HUES48 (cell line): ENCODE measurements at regions not wholly inside any gene's neighbourhood (a gene's known extent, or its start where the extent isn't known, plus 50 kb on each side); places are given as distances from the start of the nearest gene placed in this dataset.

Experiments used
- H3K27ac ChIP-seq: one replicate; pipeline ENCODE4 v1.7.0; 2013; ENCODE audit warnings: low read depth, low read length, inconsistent platforms
- H3K27me3 ChIP-seq: 2 replicates; pipeline ENCODE4 v1.6.1; 2013; ENCODE audit warnings: mild to moderate bottlenecking, low read length; ENCODE audit not compliant: control insufficient read depth, insufficient read depth
- H3K36me3 ChIP-seq: 2 replicates; pipeline ENCODE4 v1.6.1; 2013; ENCODE audit warnings: low read length; ENCODE audit not compliant: control insufficient read depth, insufficient read depth
- H3K4me1 ChIP-seq: 2 replicates; pipeline ENCODE4 v1.6.1; 2013; ENCODE audit warnings: mild to moderate bottlenecking, low read length; ENCODE audit not compliant: control insufficient read depth, insufficient read depth
- H3K4me3 ChIP-seq: 2 replicates; pipeline ENCODE4 v1.5.1; 2013; ENCODE audit warnings: mild to moderate bottlenecking, low read depth, low read length
- H3K9ac ChIP-seq: 2 replicates; pipeline ENCODE4 v1.6.1; 2013; ENCODE audit warnings: mild to moderate bottlenecking, low read depth, low read length, moderate library complexity
- H3K9me3 ChIP-seq: 2 replicates; pipeline ENCODE4 v1.6.1; 2013; ENCODE audit warnings: low read length; ENCODE audit not compliant: control insufficient read depth, insufficient read depth

DNA sequence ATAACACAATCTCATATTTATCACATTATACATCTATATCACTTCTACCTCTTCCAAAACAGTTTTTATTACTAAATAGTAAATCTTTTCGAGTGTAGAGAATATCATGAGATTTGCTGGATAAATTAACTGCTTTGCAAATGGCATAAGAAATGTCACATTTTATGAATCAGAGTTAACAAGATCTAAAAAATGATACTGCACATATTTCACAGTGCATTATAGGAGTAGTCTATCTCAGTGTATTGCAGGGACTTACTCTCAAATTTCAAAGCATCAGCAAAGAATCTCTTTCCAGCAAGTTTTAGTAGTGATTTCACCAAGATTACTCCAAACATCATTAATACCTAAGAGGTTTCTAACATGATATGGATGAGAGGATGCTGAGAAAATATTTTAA is 687.1 kb upstream of the SLITRK1 start:
- no peak overlapping the region for H3K9ac ChIP-seq
- no peaks in the 10 kb centered on the region for H3K27me3 ChIP-seq
- H3K27ac ChIP-seq = no peak overlapping the region
- H3K9me3 ChIP-seq = no peaks in the 10 kb centered on the region
- no peaks in the 10 kb centered on the region for H3K36me3 ChIP-seq
- H3K4me3 ChIP-seq = no peak overlapping the region
- H3K4me1 ChIP-seq = no peaks in the 10 kb centered on the region

DNA sequence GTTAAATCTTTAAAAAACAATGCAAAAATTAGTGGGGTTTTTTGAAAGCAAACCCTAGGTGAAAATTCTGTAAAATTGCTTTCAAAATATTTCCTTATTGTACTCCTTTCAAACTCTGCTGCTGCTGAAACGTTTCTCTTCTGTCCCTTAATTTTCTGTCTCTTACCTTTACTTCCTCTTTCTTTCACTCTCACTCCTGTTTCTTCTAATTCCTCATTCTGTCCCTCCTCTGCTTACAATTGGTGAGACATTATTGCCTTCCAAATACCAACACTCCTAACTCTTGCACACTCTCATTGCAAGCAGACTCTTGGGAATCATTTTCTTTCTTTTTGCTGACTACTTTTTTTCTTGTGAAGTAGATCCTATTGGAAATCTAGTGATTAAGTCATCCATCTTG is 685.6 kb upstream of the SLITRK1 start:
- no peaks in the 10 kb centered on the region for H3K27me3 ChIP-seq
- no peak overlapping the region for H3K27ac ChIP-seq
- no peaks in the 10 kb centered on the region for H3K9me3 ChIP-seq
- H3K36me3 ChIP-seq = no peaks in the 10 kb centered on the region
- no peak overlapping the region for H3K4me3 ChIP-seq
- no peaks in the 10 kb centered on the region for H3K4me1 ChIP-seq
- H3K9ac ChIP-seq = no peak overlapping the region

DNA sequence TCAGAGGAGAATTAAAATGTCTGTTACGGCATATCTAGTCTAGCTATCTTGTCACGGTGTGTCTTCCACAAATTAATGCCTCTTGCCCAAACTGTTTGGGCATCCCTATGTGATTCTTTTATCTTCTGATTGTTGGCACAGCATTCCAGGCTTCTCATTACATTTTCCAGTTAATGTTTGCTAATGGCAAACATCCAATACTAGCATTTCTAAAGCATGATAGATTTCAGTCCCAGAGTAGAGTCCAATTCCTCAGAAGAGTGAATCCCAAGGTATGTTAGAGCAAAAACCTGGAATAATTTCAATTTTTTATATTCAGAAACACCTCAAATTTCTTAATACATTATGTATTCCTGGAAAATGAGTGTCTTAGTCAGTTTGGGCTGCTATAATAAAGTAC is 684.5 kb upstream of the SLITRK1 start:
- Histone ChIP-seq H3K9me3 (no peaks in the 10 kb centered on the region), H3K9ac (no peak overlapping the region), H3K36me3 (no peaks in the 10 kb centered on the region), H3K27ac (no peak overlapping the region), H3K4me3 (no peak overlapping the region), H3K27me3 (no peaks in the 10 kb centered on the region), H3K4me1 (no peaks in the 10 kb centered on the region)

DNA sequence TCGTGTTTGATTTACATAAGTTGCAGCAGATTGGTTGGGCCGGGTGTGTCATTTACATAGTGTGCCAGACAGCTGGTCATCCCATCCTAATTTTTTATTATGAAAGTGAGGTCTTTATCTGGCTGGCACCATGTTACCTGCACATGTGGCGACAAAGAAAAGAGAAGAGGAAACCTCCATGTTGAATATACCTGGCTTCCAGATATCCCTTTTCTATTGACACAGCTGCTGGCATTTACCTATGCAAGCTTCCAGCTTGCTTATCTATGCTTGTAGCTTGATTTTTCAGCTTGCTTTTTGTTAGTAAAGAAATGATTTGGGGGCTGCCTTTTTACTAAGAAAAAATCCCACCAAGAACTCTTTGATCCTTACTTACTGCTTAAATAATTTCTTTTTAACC is 681.3 kb upstream of the SLITRK1 start:
- Histone ChIP-seq H3K9me3 (peaks cover 3% of the 10 kb centered on the region; the same call in 1 of the 2 replicates), H3K36me3 (no peaks in the 10 kb centered on the region), H3K4me1 (no peaks in the 10 kb centered on the region), H3K27me3 (no peaks in the 10 kb centered on the region), H3K9ac (no peak overlapping the region), H3K27ac (no peak overlapping the region), H3K4me3 (no peak overlapping the region)

DNA sequence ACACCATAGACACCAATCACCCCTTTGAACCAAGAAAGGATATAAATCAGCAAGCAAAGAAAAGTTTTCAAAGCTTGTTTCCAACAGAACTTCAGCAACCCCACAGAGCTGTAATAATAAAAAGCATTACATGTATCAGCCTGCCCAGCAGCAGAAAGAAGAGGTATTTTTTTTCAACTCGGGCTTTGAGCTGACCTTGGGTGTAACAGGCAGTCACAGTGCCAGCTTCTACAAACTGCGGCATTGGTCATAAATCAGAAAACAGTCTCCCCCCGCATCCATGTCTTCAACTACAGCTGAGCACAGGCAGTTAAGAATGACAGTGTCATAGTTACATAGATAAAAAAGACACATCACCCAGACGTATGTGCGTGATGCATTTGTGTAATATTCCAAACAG is 671.0 kb upstream of the SLITRK1 start:
- no peaks in the 10 kb centered on the region for H3K36me3 ChIP-seq
- no peak overlapping the region for H3K9ac ChIP-seq
- no peaks in the 10 kb centered on the region for H3K27me3 ChIP-seq
- no peak overlapping the region for H3K27ac ChIP-seq
- H3K4me3 ChIP-seq = no peak overlapping the region
- H3K9me3 ChIP-seq = no peaks in the 10 kb centered on the region
- H3K4me1 ChIP-seq = no peaks in the 10 kb centered on the region

DNA sequence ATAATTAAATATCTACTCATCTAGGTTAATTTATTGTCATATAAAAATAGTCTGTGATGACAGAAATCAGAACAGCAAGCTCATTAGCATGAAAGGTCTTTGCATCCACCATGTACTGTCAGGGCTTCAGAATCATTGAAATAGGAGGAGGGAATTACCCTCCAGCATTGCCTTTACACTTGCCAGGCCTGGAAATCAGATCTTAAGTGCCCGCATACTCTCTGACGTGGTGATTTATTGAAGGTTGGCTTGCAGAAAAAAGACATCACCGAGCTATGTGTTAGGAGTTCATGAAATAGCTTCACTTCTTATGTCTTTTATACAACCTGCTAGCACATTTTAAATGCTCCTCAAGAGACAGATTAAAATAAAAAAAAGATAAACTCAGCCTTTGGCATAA is 661.7 kb upstream of the SLITRK1 start:
- no peak overlapping the region for H3K9ac ChIP-seq
- no peak overlapping the region for H3K4me3 ChIP-seq
- H3K36me3 ChIP-seq = no peaks in the 10 kb centered on the region
- no peaks in the 10 kb centered on the region for H3K4me1 ChIP-seq
- H3K27me3 ChIP-seq = no peaks in the 10 kb centered on the region
- H3K9me3 ChIP-seq = no peaks in the 10 kb centered on the region
- H3K27ac ChIP-seq = no peak overlapping the region

DNA sequence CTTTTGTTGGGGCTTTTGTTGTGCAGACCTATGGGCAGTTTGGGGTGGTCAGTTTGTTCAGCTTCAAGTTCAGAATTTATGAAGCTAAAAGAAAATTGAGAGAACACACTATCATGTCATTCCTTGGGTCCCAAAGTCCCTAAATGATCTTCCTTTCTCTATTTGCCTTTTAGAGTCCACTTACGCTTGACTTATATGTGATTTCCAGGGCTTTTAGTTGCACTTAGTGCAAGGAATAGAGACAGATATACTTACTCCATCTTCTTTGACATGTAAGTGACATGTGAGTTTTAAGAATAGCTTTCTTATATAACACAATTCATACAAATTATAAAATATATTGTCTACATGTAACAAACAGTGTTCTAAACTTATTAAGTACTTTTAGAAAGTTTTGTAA is 660.1 kb upstream of the SLITRK1 start:
- Histone ChIP-seq H3K27me3 (no peaks in the 10 kb centered on the region), H3K36me3 (no peaks in the 10 kb centered on the region), H3K4me3 (no peak overlapping the region), H3K9ac (no peak overlapping the region), H3K4me1 (no peaks in the 10 kb centered on the region), H3K27ac (no peak overlapping the region), H3K9me3 (no peaks in the 10 kb centered on the region)

DNA sequence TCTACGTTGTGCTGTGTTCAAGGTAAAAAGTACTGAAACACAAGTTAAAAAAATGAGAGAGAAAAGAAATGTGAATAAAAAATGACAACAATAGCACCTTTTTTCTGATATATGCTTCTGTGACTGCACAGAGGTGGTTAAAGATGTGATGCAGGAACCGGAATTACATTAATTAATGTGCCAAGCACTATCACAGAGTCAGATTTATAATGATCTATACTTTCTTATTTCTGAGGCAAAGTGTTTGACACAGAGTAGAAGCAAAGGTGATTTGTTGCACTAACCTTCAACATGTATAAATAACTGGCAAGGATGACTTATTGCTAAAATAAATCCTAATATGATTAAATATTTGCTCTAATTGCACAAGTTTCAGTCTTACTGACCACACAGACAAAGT is 654.6 kb upstream of the SLITRK1 start:
- Histone ChIP-seq H3K4me3 (no peak overlapping the region), H3K36me3 (no peaks in the 10 kb centered on the region), H3K9ac (no peak overlapping the region), H3K27ac (no peak overlapping the region), H3K27me3 (no peaks in the 10 kb centered on the region), H3K4me1 (no peaks in the 10 kb centered on the region), H3K9me3 (no peaks in the 10 kb centered on the region)

DNA sequence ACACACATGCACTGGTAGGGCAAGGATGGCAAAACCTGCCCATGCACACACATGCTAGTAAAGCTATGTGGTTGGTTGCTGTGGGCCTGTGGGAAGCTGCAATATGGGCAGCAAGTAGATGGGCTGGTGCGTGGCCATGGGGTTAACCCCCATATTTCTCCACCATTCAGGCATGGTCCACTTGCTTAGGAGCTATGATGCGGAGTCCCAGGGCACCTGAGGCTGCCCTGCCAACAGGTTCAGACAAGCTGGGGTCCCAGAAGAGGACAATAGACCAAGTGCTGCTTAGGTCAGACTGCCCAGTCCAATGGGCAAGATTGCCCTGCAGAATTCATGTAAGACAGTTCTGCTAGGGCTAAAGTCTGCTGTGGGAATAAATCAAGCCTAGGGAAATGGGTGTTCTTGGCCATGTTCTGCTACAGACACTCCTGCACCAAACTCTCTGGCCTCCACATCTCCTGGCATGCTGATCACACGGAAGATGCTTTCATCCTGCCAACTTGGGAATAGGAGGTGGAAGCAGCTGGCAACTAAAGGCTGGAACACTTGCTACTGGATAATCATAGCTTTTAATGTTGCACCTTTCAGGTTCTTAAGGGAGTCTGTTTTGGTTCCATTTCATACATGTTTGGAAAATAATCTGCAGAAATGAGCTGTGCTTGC is 646.3 kb upstream of the SLITRK1 start:
- no peak overlapping the region for H3K27ac ChIP-seq
- no peak overlapping the region for H3K4me3 ChIP-seq
- H3K9ac ChIP-seq = no peak overlapping the region
- no peaks in the 10 kb centered on the region for H3K27me3 ChIP-seq
- no peaks in the 10 kb centered on the region for H3K9me3 ChIP-seq
- no peaks in the 10 kb centered on the region for H3K4me1 ChIP-seq
- H3K36me3 ChIP-seq = no peaks in the 10 kb centered on the region

DNA sequence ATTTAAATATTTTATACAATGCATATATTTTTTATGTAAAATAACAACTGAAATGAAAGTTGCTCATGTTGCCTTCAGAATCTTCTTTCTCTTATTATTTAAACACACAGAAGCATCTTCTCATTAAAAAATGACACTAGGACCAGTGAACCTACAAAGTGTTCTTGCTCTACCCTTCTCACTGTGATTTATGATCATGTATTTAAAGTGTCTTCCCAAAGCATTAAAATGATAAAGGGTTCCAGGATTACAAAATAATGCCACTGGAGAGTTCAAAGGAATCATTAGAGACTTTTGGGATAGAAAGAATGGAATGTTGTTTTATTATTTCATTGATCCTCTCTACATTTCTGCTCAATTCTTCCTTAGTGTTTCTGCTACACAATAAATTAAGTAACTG is 643.6 kb upstream of the SLITRK1 start:
- H3K27ac ChIP-seq = no peak overlapping the region
- no peaks in the 10 kb centered on the region for H3K9me3 ChIP-seq
- H3K9ac ChIP-seq = no peak overlapping the region
- H3K4me3 ChIP-seq = no peak overlapping the region
- no peaks in the 10 kb centered on the region for H3K4me1 ChIP-seq
- H3K36me3 ChIP-seq = no peaks in the 10 kb centered on the region
- H3K27me3 ChIP-seq = no peaks in the 10 kb centered on the region

DNA sequence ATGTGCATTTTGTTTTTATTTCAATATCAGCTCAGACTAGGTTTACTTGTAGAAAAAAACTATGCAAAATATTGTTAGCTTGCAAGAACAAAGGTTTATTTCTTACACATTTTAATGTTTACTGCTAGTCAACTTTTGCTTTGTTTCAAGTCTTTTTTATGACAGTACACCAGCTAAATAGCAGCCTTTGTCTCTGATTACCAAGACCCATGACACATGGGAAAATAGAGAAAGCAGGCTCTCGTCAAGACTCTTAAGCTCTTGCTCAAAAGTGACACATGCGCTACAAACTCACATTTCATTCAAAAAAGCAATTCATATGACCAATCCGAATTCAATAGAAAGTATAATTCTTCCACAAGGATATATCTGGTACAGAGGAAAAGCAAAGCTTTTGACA is 642.3 kb upstream of the SLITRK1 start:
- H3K4me1 ChIP-seq = no peaks in the 10 kb centered on the region
- H3K4me3 ChIP-seq = no peak overlapping the region
- H3K27ac ChIP-seq = no peak overlapping the region
- H3K9ac ChIP-seq = no peak overlapping the region
- H3K9me3 ChIP-seq = no peaks in the 10 kb centered on the region
- H3K27me3 ChIP-seq = no peaks in the 10 kb centered on the region
- H3K36me3 ChIP-seq = no peaks in the 10 kb centered on the region

DNA sequence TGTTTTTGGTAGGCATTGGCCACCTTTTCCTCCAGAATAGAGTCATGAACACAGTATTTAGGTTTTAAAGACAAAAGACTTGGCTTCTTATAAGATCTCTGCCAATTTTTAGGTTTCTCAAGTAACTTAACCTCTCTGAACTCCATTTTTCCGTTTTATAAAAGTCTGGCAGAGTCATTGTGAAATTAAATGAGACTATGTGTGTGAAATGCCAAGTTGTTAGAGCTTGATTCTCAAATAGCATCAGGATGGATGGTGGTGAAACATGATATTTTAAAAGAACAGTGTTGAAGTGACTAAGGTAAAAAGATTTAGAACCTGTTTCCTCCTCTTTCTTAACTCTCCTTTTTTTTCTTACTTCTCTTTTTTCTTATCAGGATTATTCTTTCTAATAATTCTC is 617.7 kb upstream of the SLITRK1 start:
- H3K4me3 ChIP-seq = no peak overlapping the region
- no peaks in the 10 kb centered on the region for H3K27me3 ChIP-seq
- H3K9ac ChIP-seq = no peak overlapping the region
- no peaks in the 10 kb centered on the region for H3K9me3 ChIP-seq
- no peak overlapping the region for H3K27ac ChIP-seq
- H3K4me1 ChIP-seq = no peaks in the 10 kb centered on the region
- no peaks in the 10 kb centered on the region for H3K36me3 ChIP-seq
